IMR-90 (cell line): ENCODE measurements at regions not wholly inside any gene's neighbourhood (a gene's known extent, or its start where the extent isn't known, plus 50 kb on each side); places are given as distances from the start of the nearest gene placed in this dataset.

Experiments
- ATAC-seq: fragments of 200-7000 bp; cut with Tn5 transposase; 2 replicates; pipeline ENCODE4 v1.9.1; 2020; ENCODE audit warnings: low read depth, mild to moderate bottlenecking, moderate library complexity
- BruUV-seq: library from RNA; stranded (reverse); fragments of 400-500 nt; replicated peaks from 2 replicates; lab custom pipeline; 2021; lab: Mats Ljungman, UMichigan
- CTCF ChIA-PET: fragments of 300-600 bp; formaldehyde crosslinking; extraction: SDS; loops from one replicate; lab custom pipeline; 2021; ENCODE audit warnings: antibody characterized with exemption; lab: Yijun Ruan, JAX
- POLR2A ChIA-PET: fragments of 300-600 bp; sonication (Branson Sonifier 250); formaldehyde crosslinking; loops from one replicate; lab custom pipeline; 2022; ENCODE audit warnings: antibody characterized with exemption; ENCODE audit not compliant: unreplicated experiment; lab: Charles Lee
- DNase-seq: peaks from one replicate; pipeline ENCODE4 v3.0.0; 2013
- H2AFZ ChIP-seq: replicated peaks from 2 replicates; pipeline ENCODE3; 2013; ENCODE audit warnings: low read length, mild to moderate bottlenecking; ENCODE audit not compliant: poor library complexity
- H2AK5ac ChIP-seq: 2 replicates; pipeline ENCODE4 v1.6.1; 2013; ENCODE audit warnings: low read depth, low read length, inconsistent platforms
- H2AK9ac ChIP-seq: replicated peaks from 2 replicates; pipeline ENCODE3; 2013; ENCODE audit warnings: mild to moderate bottlenecking, low read depth, low read length, moderate library complexity; ENCODE audit not compliant: poor library complexity
- H2BK120ac ChIP-seq: 2 replicates; pipeline ENCODE4 v1.6.1; 2013; ENCODE audit warnings: low read depth, low read length, inconsistent platforms
- H2BK15ac ChIP-seq: 3 replicates; pipeline ENCODE4 v1.6.1; 2013; ENCODE audit warnings: low read depth, low read length, inconsistent platforms
- H2BK20ac ChIP-seq: 2 replicates; pipeline ENCODE4 v1.6.1; 2013; ENCODE audit warnings: low read depth, mild to moderate bottlenecking, inconsistent platforms, low read length, moderate library complexity
- H2BK5ac ChIP-seq: 2 replicates; pipeline ENCODE4 v1.6.1; 2013; ENCODE audit warnings: mild to moderate bottlenecking, low read depth, low read length, inconsistent platforms; ENCODE audit not compliant: poor library complexity, severe bottlenecking
- H3K14ac ChIP-seq: replicated peaks from 2 replicates; pipeline ENCODE4 v1.6.1; 2013; ENCODE audit warnings: low read depth, low read length, inconsistent platforms
- H3K18ac ChIP-seq: 2 replicates; pipeline ENCODE4 v1.6.1; 2013; ENCODE audit warnings: low read depth, low read length, control low read depth
- H3K23ac ChIP-seq: 2 replicates; pipeline ENCODE4 v1.6.1; 2013; ENCODE audit warnings: low read depth, low read length, inconsistent platforms
- H3K27ac ChIP-seq: 2 replicates; pipeline ENCODE4 v1.5.1; 2013; ENCODE audit warnings: mild to moderate bottlenecking, control low read depth, low read length; ENCODE audit not compliant: insufficient read depth
- H3K27me3 ChIP-seq: 2 replicates; pipeline ENCODE4 v1.6.1; 2013; ENCODE audit warnings: low read length; ENCODE audit not compliant: control insufficient read depth, insufficient read depth
- H3K36me3 ChIP-seq: 2 replicates; pipeline ENCODE4 v1.6.1; 2013; ENCODE audit warnings: low read length, mixed read lengths; ENCODE audit not compliant: control insufficient read depth, insufficient read depth
- H3K4ac ChIP-seq: 2 replicates; pipeline ENCODE4 v1.6.1; 2013; ENCODE audit warnings: low read depth, low read length, inconsistent platforms
- H3K4me1 ChIP-seq: 2 replicates; pipeline ENCODE4 v1.6.1; 2013; ENCODE audit warnings: low read length, mixed read lengths; ENCODE audit not compliant: control insufficient read depth, insufficient read depth
- H3K4me2 ChIP-seq: 2 replicates; pipeline ENCODE4 v1.6.1; 2013; ENCODE audit warnings: low read depth, mild to moderate bottlenecking, control low read depth, low read length, moderate library complexity
- H3K4me3 ChIP-seq: 2 replicates; pipeline ENCODE4 v1.5.1; 2013; ENCODE audit warnings: low read depth, mild to moderate bottlenecking, control low read depth, low read length, moderate library complexity; ENCODE audit not compliant: insufficient read depth
- H3K56ac ChIP-seq: 2 replicates; pipeline ENCODE4 v1.6.1; 2013; ENCODE audit warnings: low read length, inconsistent platforms; ENCODE audit not compliant: insufficient read depth; ENCODE audit errors: extremely low read depth
- H3K79me1 ChIP-seq, 2 experiments: 2 replicates each; pipeline ENCODE4 v1.6.1; 2013; ENCODE audit warnings: low read length in 2 of 2, inconsistent platforms in 1 of 2, low read depth in 1 of 2
- H3K9ac ChIP-seq: 2 replicates; pipeline ENCODE4 v1.6.1; 2013; ENCODE audit warnings: low read depth, low read length, control low read depth
- H3K9me1 ChIP-seq: 2 replicates; pipeline ENCODE4 v1.6.1; 2013; ENCODE audit warnings: low read length, inconsistent platforms; ENCODE audit not compliant: insufficient read depth
- H3K9me3 ChIP-seq: 2 replicates; pipeline ENCODE4 v1.6.1; 2013; ENCODE audit warnings: low read length; ENCODE audit not compliant: control insufficient read depth, insufficient read depth
- H4K20me1 ChIP-seq: 2 replicates; pipeline ENCODE4 v1.6.1; 2013; ENCODE audit warnings: low read length, inconsistent platforms; ENCODE audit not compliant: insufficient read depth
- H4K5ac ChIP-seq: 2 replicates; pipeline ENCODE4 v1.6.1; 2013; ENCODE audit warnings: mild to moderate bottlenecking, low read depth, low read length, control low read depth
- H4K8ac ChIP-seq, 2 experiments: 2 replicates each; pipeline ENCODE4 v1.6.1; 2013; ENCODE audit warnings: low read depth in 2 of 2, low read length in 2 of 2, control low read depth in 1 of 2, inconsistent platforms in 1 of 2
- H4K91ac ChIP-seq: 2 replicates; pipeline ENCODE4 v1.6.1; 2013; ENCODE audit warnings: low read depth, low read length, inconsistent platforms; ENCODE audit not compliant: insufficient read depth
- BHLHE40 ChIP-seq: fragments of 150-350 bp; IDR thresholded peaks from 2 replicates; pipeline ENCODE4 v1.6.1; 2016; ENCODE audit warnings: mild to moderate bottlenecking, low read depth, low read length
- CEBPB ChIP-seq: IDR thresholded peaks from 2 replicates; pipeline ENCODE4 v1.6.1; 2012; ENCODE audit warnings: low read depth, low read length, improper control_type of control experiment
- CHD1 ChIP-seq: IDR thresholded peaks from 2 replicates; pipeline ENCODE4 v1.6.1; 2012; ENCODE audit warnings: low read depth, low read length, improper control_type of control experiment
- CTCF ChIP-seq: conservative IDR thresholded peaks from 2 replicates; pipeline ENCODE4 v1.5.1; 2012; ENCODE audit warnings: mild to moderate bottlenecking, low read depth, low read length, improper control_type of control experiment
- ELK1 ChIP-seq: fragments of 150-350 bp; IDR thresholded peaks from 2 replicates; pipeline ENCODE4 v1.6.1; 2016; ENCODE audit warnings: low read depth, mild to moderate bottlenecking, low read length, moderate library complexity, borderline replicate concordance
- FOS ChIP-seq: fragments of 150-350 bp; IDR thresholded peaks from 2 replicates; pipeline ENCODE4 v1.6.1; 2016; ENCODE audit warnings: low read depth, low read length
- MAFK ChIP-seq: IDR thresholded peaks from 2 replicates; pipeline ENCODE4 v1.6.1; 2012; ENCODE audit warnings: low read depth, low read length, improper control_type of control experiment
- MAZ ChIP-seq: IDR thresholded peaks from 2 replicates; pipeline ENCODE4 v1.6.1; 2012; ENCODE audit warnings: low read depth, mild to moderate bottlenecking, low read length, improper control_type of control experiment, moderate library complexity, borderline replicate concordance
- MXI1 ChIP-seq: IDR thresholded peaks from 2 replicates; pipeline ENCODE4 v1.6.1; 2012; ENCODE audit warnings: low read depth, mild to moderate bottlenecking, low read length, moderate library complexity, borderline replicate concordance
- NFE2L2 ChIP-seq: fragments of 150-350 bp; IDR thresholded peaks from 2 replicates; pipeline ENCODE4 v1.6.1; 2016; ENCODE audit warnings: low read depth, mild to moderate bottlenecking, low read length
- POLR2A ChIP-seq: IDR thresholded peaks from 2 replicates; pipeline ENCODE4 v1.6.1; 2012; ENCODE audit warnings: mild to moderate bottlenecking, low read depth, low read length
- RAD21 ChIP-seq: IDR thresholded peaks from 2 replicates; pipeline ENCODE4 v1.6.1; 2012; ENCODE audit warnings: low read length, improper control_type of control experiment
- RCOR1 ChIP-seq: IDR thresholded peaks from 2 replicates; pipeline ENCODE4 v1.6.1; 2012; ENCODE audit warnings: mild to moderate bottlenecking, low read length, improper control_type of control experiment; ENCODE audit not compliant: insufficient replicate concordance
- RFX5 ChIP-seq: IDR thresholded peaks from 2 replicates; pipeline ENCODE4 v1.8.0; 2012; ENCODE audit warnings: low read depth, mild to moderate bottlenecking, low read length, moderate library complexity
- SMC3 ChIP-seq: fragments of 150-350 bp; IDR thresholded peaks from 2 replicates; pipeline ENCODE4 v1.6.1; 2016; ENCODE audit warnings: low read depth, mild to moderate bottlenecking, antibody characterized with exemption, low read length, moderate library complexity
- WGBS, 2 experiments: methylation state at CpG; one replicate each; pipeline versions ENCODE4 v1.1.5 to v1.1.7; 2013; ENCODE audit warnings: missing lambda C conversion rate in 2 of 2; ENCODE audit not compliant: insufficient read length in 1 of 2; ENCODE audit errors: extremely low coverage in 2 of 2; 5-methylcytosine and 5-hydroxymethylcytosine counted together
- dilution Hi-C: fragments of 300-500 bp; cut with HindIII; formaldehyde crosslinking; loops from one replicate; pipeline ENCODE4 v1.14.3; 2018; ENCODE audit warnings: low sequenced_read_pairs; ENCODE audit not compliant: unreplicated experiment
- in situ Hi-C: fragments of 300-500 bp; cut with MboI; formaldehyde crosslinking; loops from 3 replicates; pipeline ENCODE4 v1.14.3; 2019; ENCODE audit warnings: low sequenced_read_pairs, inconsistent platforms, mixed read lengths
- intact Hi-C: fragments of 100-400 bp; cut with micrococcal nuclease; formaldehyde crosslinking; loops from 2 replicates; pipeline ENCODE4 v1.10.0; 2022
- TF ChIP-seq, protein P1 (sequence below): fragments of 150-350 bp; IDR thresholded peaks from 2 replicates; pipeline ENCODE4 v1.6.1; 2017; ENCODE audit warnings: mild to moderate bottlenecking, antibody characterized with exemption, low read length, low read depth

- no peaks in the 10 kb centered on the region for H3K9me3 ChIP-seq
- no peaks in the 10 kb centered on the region for H3K27me3 ChIP-seq
- H3K9me1 ChIP-seq, result 0 out of 2 replicates have a peak, but pooled peaks cover 3% of the 10 kb centered on the region
- H3K36me3 ChIP-seq, result no peaks in the 10 kb centered on the region
- no CpG with 5 or more reads among the region's 2 CpGs for WGBS, 2 experiments
- no peak overlapping the region for H2BK20ac ChIP-seq
- DNase-seq (no peak), ATAC-seq (no peak)
- BruUV-seq, result no TSS peak
- intact Hi-C loops (no loop called here), in situ Hi-C loops (no loop called here), dilution Hi-C loops (no loop called here)
- no peak overlapping the region for H3K23ac ChIP-seq
- no peak overlapping the region for H2AK5ac ChIP-seq
- H2BK15ac ChIP-seq, result no peak overlapping the region
- no peak overlapping the region for H2AFZ ChIP-seq
- ChIA-PET POLR2A (interaction anchor here (0.6 kb wide), 1 partner anchor 13 kb away, joined by 27 read pairs; no protein-coding TSS in a partner anchor), CTCF (interaction anchor here (0.6 kb wide), 1 partner anchor 1563 kb away, joined by 5 read pairs; no protein-coding TSS in a partner anchor)
- H2BK5ac ChIP-seq, result no peak overlapping the region
- H3K56ac ChIP-seq, result no peak overlapping the region
- H4K8ac ChIP-seq, result no peak overlapping the region
- no peak for TF ChIP-seq CTCF
- no peak for TF ChIP-seq RCOR1
- no peak for TF ChIP-seq MAZ
- no peak for TF ChIP-seq RFX5
- TF ChIP-seq MXI1, result no peak
- TF ChIP-seq BHLHE40, result no peak
- TF ChIP-seq SMC3, result no peak
- TF ChIP-seq NFE2L2, result no peak
- no peak for TF ChIP-seq POLR2A
- no peak for TF ChIP-seq FOS
- no peak for TF ChIP-seq MAFK
- no peak for TF ChIP-seq RAD21
- no peak for TF ChIP-seq ELK1
- no peak for TF ChIP-seq CEBPB
- TF ChIP-seq CHD1, result no peak
- TF ChIP-seq, protein P1, sequence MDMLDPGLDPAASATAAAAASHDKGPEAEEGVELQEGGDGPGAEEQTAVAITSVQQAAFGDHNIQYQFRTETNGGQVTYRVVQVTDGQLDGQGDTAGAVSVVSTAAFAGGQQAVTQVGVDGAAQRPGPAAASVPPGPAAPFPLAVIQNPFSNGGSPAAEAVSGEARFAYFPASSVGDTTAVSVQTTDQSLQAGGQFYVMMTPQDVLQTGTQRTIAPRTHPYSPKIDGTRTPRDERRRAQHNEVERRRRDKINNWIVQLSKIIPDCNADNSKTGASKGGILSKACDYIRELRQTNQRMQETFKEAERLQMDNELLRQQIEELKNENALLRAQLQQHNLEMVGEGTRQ, result no peak
- no peak overlapping the region for H3K4me2 ChIP-seq
- no peak overlapping the region for H4K91ac ChIP-seq
- H3K4me3 ChIP-seq, result no peak overlapping the region
- H2BK120ac ChIP-seq, result no peak overlapping the region
- no peak overlapping the region for H3K9ac ChIP-seq
- H4K5ac ChIP-seq, result 0 out of 2 replicates have a peak overlapping the region, but pooled peaks have one; percentile 33
- no peak overlapping the region for H2AK9ac ChIP-seq
- 0 out of 2 replicates have a peak overlapping the region, but pooled peaks have one; percentile 67 for H3K18ac ChIP-seq
- no peak overlapping the region for H3K14ac ChIP-seq
- H4K20me1 ChIP-seq, result no peaks in the 10 kb centered on the region
- H3K27ac ChIP-seq, result no peak overlapping the region
- H3K79me1 ChIP-seq, result no peaks in the 10 kb centered on the region
- peaks cover 7% of the 10 kb centered on the region for H3K4me1 ChIP-seq
- H3K4ac ChIP-seq, result no peak overlapping the region
These were observed 937.9 kb downstream of the TUSC7 start for GRCh38 chr3:117647435-117647834.
